A673 (cell line): ENCODE measurements at regions not wholly inside any gene's neighbourhood (a gene's known extent, or its start where the extent isn't known, plus 50 kb on each side); places are given as distances from the start of the nearest gene placed in this dataset.

Experiments
- BruUV-seq: library from RNA; stranded (reverse); fragments of 400-500 nt; replicated peaks from 2 replicates; lab custom pipeline; 2021; lab: Mats Ljungman, UMichigan
- CTCF ChIA-PET: fragments of 300-600 bp; sonication (Branson Sonifier 250); formaldehyde crosslinking; loops from one replicate; lab custom pipeline; 2022; ENCODE audit warnings: antibody characterized with exemption; lab: Charles Lee
- POLR2A ChIA-PET: fragments of 300-600 bp; sonication (Branson Sonifier 250); formaldehyde crosslinking; loops from one replicate; lab custom pipeline; 2022; ENCODE audit warnings: antibody characterized with exemption; ENCODE audit not compliant: low non-redundant PET; lab: Charles Lee
- DNase-seq: peaks from one replicate; pipeline ENCODE4 v3.0.0-alpha.2; 2015; ENCODE audit warnings: low spot score
- H3K27ac ChIP-seq: fragments of 200-600 bp; sonication (generic); 2 replicates; pipeline ENCODE4 v1.5.1; 2016; ENCODE audit warnings: mixed run types, low read depth, mild to moderate bottlenecking, mixed read lengths, antibody characterized with exemption, low read length; ENCODE audit not compliant: poor library complexity, severe bottlenecking
- H3K27me3 ChIP-seq: fragments of 200-600 bp; sonication (generic); replicated peaks from 2 replicates; pipeline ENCODE4 v1.6.1; 2017; ENCODE audit warnings: mixed run types, low read depth, mild to moderate bottlenecking, mixed read lengths, antibody characterized with exemption, low read length; ENCODE audit not compliant: insufficient read depth, poor library complexity
- H3K36me3 ChIP-seq: fragments of 200-600 bp; sonication (generic); 2 replicates; pipeline ENCODE4 v1.6.1; 2016; ENCODE audit warnings: mixed run types, mild to moderate bottlenecking, mixed read lengths, antibody characterized with exemption, low read length; ENCODE audit not compliant: insufficient read depth, poor library complexity, severe bottlenecking
- H3K4me1 ChIP-seq: fragments of 200-600 bp; sonication (generic); 2 replicates; pipeline ENCODE4 v1.6.1; 2017; ENCODE audit warnings: mixed run types, mild to moderate bottlenecking, mixed read lengths, antibody characterized with exemption, low read length; ENCODE audit not compliant: insufficient read depth, poor library complexity, severe bottlenecking
- H3K4me3 ChIP-seq: fragments of 200-600 bp; sonication (generic); 2 replicates; pipeline ENCODE4 v1.5.1; 2016; ENCODE audit warnings: low read depth, mixed run types, mild to moderate bottlenecking, mixed read lengths, low read length; ENCODE audit not compliant: poor library complexity, severe bottlenecking
- H3K9me3 ChIP-seq: fragments of 200-600 bp; sonication (generic); 2 replicates; pipeline ENCODE4 v1.6.1; 2016; ENCODE audit warnings: mixed run types, low read depth, mild to moderate bottlenecking, mixed read lengths, antibody characterized with exemption, low read length; ENCODE audit not compliant: poor library complexity, severe bottlenecking
- CTCF ChIP-seq: fragments of 300-800, 200-600 bp; sonication (generic); conservative IDR thresholded peaks from 2 replicates; pipeline ENCODE4 v1.5.1; 2017; ENCODE audit warnings: low read depth, mild to moderate bottlenecking, antibody characterized with exemption, low read length, moderate library complexity, mixed read lengths
- EZH2 ChIP-seq: fragments of 200-600 bp; sonication (generic); IDR thresholded peaks from 2 replicates; pipeline ENCODE4 v1.6.1; 2017; ENCODE audit warnings: borderline replicate concordance, low read depth, mild to moderate bottlenecking, mixed read lengths, antibody characterized with exemption, low read length; ENCODE audit not compliant: poor library complexity, severe bottlenecking
- intact Hi-C: fragments of 100-400 bp; cut with micrococcal nuclease; formaldehyde crosslinking; loops from one replicate; pipeline ENCODE4 v1.10.0; 2022; ENCODE audit not compliant: unreplicated experiment

- Histone ChIP-seq H3K9me3 (peaks cover 5% of the 10 kb centered on the region), H3K27me3 (no peaks in the 10 kb centered on the region), H3K27ac (no peak overlapping the region), H3K4me1 (no peaks in the 10 kb centered on the region), H3K36me3 (no peaks in the 10 kb centered on the region), H3K4me3 (no peak overlapping the region)
- ChIA-PET POLR2A (no interaction called here), CTCF (no interaction called here)
- intact Hi-C loops, result no loop called here
- no peak for DNase-seq
- no TSS peak for BruUV-seq
- no peak for TF ChIP-seq EZH2
- TF ChIP-seq CTCF, result no peak
Observed at GRCh38 chrX:148316446-148316845, 184.0 kb upstream of the AFF2 start.

GRCh38 chrX:148322906-148323305 is 177.5 kb upstream of the AFF2 start:
- Histone ChIP-seq H3K27me3 (no peaks in the 10 kb centered on the region), H3K9me3 (peaks cover 20% of the 10 kb centered on the region), H3K36me3 (no peaks in the 10 kb centered on the region), H3K4me1 (no peaks in the 10 kb centered on the region), H3K4me3 (no peak overlapping the region), H3K27ac (no peak overlapping the region)
- ChIA-PET CTCF (no interaction called here), POLR2A (no interaction called here)
- BruUV-seq, result no TSS peak
- intact Hi-C loops, result no loop called here
- TF ChIP-seq CTCF (no peak), EZH2 (no peak)
- DNase-seq, result no peak

- ChIA-PET POLR2A (no interaction called here), CTCF (no interaction called here)
- BruUV-seq, result no TSS peak
- peaks cover 13% of the 10 kb centered on the region for H3K9me3 ChIP-seq
- no peaks in the 10 kb centered on the region for H3K36me3 ChIP-seq
- intact Hi-C loops, result no loop called here
- DNase-seq, result no peak
- TF ChIP-seq EZH2 (no peak), CTCF (no peak)
- no peaks in the 10 kb centered on the region for H3K4me1 ChIP-seq
- no peaks in the 10 kb centered on the region for H3K27me3 ChIP-seq
- H3K27ac ChIP-seq, result no peak overlapping the region
- H3K4me3 ChIP-seq, result no peak overlapping the region
Observed at GRCh38 chrX:148333989-148334388, 166.4 kb upstream of the AFF2 start.
